GM03348 (cell line): ENCODE measurements at regions not wholly inside any gene's neighbourhood (a gene's known extent, or its start where the extent isn't known, plus 50 kb on each side); places are given as distances from the start of the nearest gene placed in this dataset.

ENCODE experiments used
- DNase-seq: peaks from one replicate; pipeline ENCODE4 v3.0.0; 2012; ENCODE audit warnings: low spot score

DNA sequence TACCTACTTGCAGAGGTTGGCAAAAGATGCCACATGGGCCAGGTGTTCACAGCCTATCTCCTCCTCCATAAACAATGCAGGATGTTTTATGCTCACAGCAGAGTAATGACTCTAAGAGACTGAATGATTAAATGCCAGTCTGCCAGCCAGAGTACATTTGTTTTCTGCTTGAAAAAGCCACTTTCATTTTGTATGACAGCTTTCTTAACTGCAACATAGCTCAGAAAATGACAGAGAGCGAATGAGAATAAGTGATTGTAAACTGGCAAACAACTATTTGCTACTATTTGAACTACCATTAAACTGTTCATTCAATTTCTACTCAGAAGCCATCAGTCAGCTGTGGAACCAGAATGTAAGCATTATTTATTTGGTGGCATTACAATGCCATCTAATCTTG, 50.6 kb upstream of the DCC start:
- no peak for DNase-seq
